Neural cell (in vitro differentiated cells): ENCODE measurements at regions not wholly inside any gene's neighbourhood (a gene's known extent, or its start where the extent isn't known, plus 50 kb on each side); places are given as distances from the start of the nearest gene placed in this dataset.
A peak's percentile ranks its signal among the peaks of the same experiment; 100 is the strongest.

Experiments
- H2AFZ ChIP-seq: fragments of 200-600, 300-800 bp; sonication (generic), shearing (Covaris generic); 2 replicates; pipeline ENCODE4 v1.6.0; 2014; ENCODE audit warnings: low read depth, mild to moderate bottlenecking, antibody characterized with exemption, low read length, moderate library complexity
- H3F3A ChIP-seq: fragments of 200-600 bp; shearing (Covaris generic); 2 replicates; pipeline ENCODE4 v1.6.1; 2016; ENCODE audit warnings: mild to moderate bottlenecking, moderate library complexity, mixed read lengths, antibody characterized with exemption, low read length; ENCODE audit not compliant: insufficient read depth, poor library complexity, severe bottlenecking
- H3K27ac ChIP-seq: fragments of 200-600, 300-800 bp; sonication (generic), shearing (Covaris generic); 2 replicates; pipeline ENCODE4 v1.5.1; 2014; ENCODE audit warnings: mild to moderate bottlenecking, low read length, moderate library complexity
- H3K27me3 ChIP-seq: fragments of 300-800, 200-600 bp; sonication (generic), shearing (Covaris generic); 2 replicates; pipeline ENCODE4 v1.6.0; 2014; ENCODE audit warnings: mild to moderate bottlenecking, low read depth, low read length, moderate library complexity; ENCODE audit not compliant: insufficient read depth
- H3K36me3 ChIP-seq: fragments of 300-800, 200-600 bp; sonication (generic), shearing (Covaris generic); 2 replicates; pipeline ENCODE4 v1.5.1; 2014; ENCODE audit warnings: mild to moderate bottlenecking, antibody characterized with exemption, low read length, moderate library complexity; ENCODE audit not compliant: insufficient read depth
- H3K4me2 ChIP-seq: fragments of 300-800, 200-600 bp; sonication (generic), shearing (Covaris generic); 2 replicates; pipeline ENCODE4 v1.6.0; 2014; ENCODE audit warnings: mild to moderate bottlenecking, low read length
- H3K4me3 ChIP-seq: fragments of 300-800, 200-600 bp; sonication (generic), shearing (Covaris generic); 2 replicates; pipeline ENCODE4 v1.5.1; 2014; ENCODE audit warnings: mild to moderate bottlenecking, low read length, moderate library complexity
- H3K79me2 ChIP-seq: fragments of 200-600 bp; shearing (Covaris generic); replicated peaks from 2 replicates; pipeline ENCODE4 v1.6.0; 2014; ENCODE audit warnings: mild to moderate bottlenecking, low read length, moderate library complexity; ENCODE audit not compliant: insufficient read depth
- H3K9ac ChIP-seq: fragments of 300-800, 200-600 bp; sonication (generic), shearing (Covaris generic); 2 replicates; pipeline ENCODE4 v1.6.1; 2016; ENCODE audit warnings: mild to moderate bottlenecking, low read length, mixed read lengths
- H3K9me2 ChIP-seq: fragments of 200-600 bp; shearing (Covaris generic); 2 replicates; pipeline ENCODE4 v1.6.1; 2016; ENCODE audit warnings: mild to moderate bottlenecking, low read length, mixed read lengths; ENCODE audit not compliant: insufficient read depth
- H3K9me3 ChIP-seq: fragments of 200-600, 300-800 bp; sonication (generic), shearing (Covaris generic); 2 replicates; pipeline ENCODE4 v1.6.1; 2016; ENCODE audit warnings: mild to moderate bottlenecking, mixed run types, low read length, moderate library complexity, mixed read lengths
- H4K20me1 ChIP-seq: fragments of 200-600 bp; shearing (Covaris generic); 2 replicates; pipeline ENCODE4 v1.6.1; 2016; ENCODE audit warnings: mild to moderate bottlenecking, mixed run types; ENCODE audit not compliant: insufficient read depth
- EP300 ChIP-seq: fragments of 450-650 bp; conservative IDR thresholded peaks from 2 replicates; pipeline ENCODE4 v1.6.1; 2014; ENCODE audit warnings: antibody characterized with exemption, mild to moderate bottlenecking, moderate library complexity; ENCODE audit not compliant: poor library complexity, severe bottlenecking
- EZH2 ChIP-seq: fragments of 200-600, 300-800 bp; shearing (Covaris generic), sonication (generic); IDR thresholded peaks from 2 replicates; pipeline ENCODE4 v1.6.1; 2014; ENCODE audit warnings: antibody characterized with exemption, low read length, borderline replicate concordance, mild to moderate bottlenecking; ENCODE audit not compliant: insufficient read depth, poor library complexity, severe bottlenecking
- MXI1 ChIP-seq: fragments of 450-650 bp; conservative IDR thresholded peaks from 2 replicates; pipeline ENCODE4 v1.6.1; 2014; ENCODE audit warnings: antibody characterized with exemption, mild to moderate bottlenecking; ENCODE audit not compliant: poor library complexity, severe bottlenecking
- POLR2AphosphoS5 ChIP-seq: IDR thresholded peaks from 2 replicates; pipeline ENCODE4 v1.6.1; 2012
- RAD21 ChIP-seq: fragments of 450-650 bp; conservative IDR thresholded peaks from 2 replicates; pipeline ENCODE4 v1.6.1; 2014; ENCODE audit warnings: antibody characterized with exemption, mild to moderate bottlenecking, moderate library complexity
- SMC3 ChIP-seq: fragments of 450-650 bp; conservative IDR thresholded peaks from 2 replicates; pipeline ENCODE4 v1.6.1; 2014; ENCODE audit warnings: antibody characterized with exemption, mild to moderate bottlenecking, moderate library complexity; ENCODE audit not compliant: poor library complexity
- TAF1 ChIP-seq: IDR thresholded peaks from 2 replicates; pipeline ENCODE4 v1.6.1; 2012; ENCODE audit warnings: low read depth
- TF ChIP-seq, protein P1 (sequence below): fragments of 450-650 bp; IDR thresholded peaks from 2 replicates; pipeline ENCODE4 v1.5.1; 2014; ENCODE audit warnings: antibody characterized with exemption, mild to moderate bottlenecking, moderate library complexity; ENCODE audit not compliant: poor library complexity, severe bottlenecking
- TF ChIP-seq, protein P2 (sequence below): IDR thresholded peaks from 2 replicates; pipeline ENCODE4 v1.6.1; 2012; ENCODE audit warnings: borderline replicate concordance

DNA sequence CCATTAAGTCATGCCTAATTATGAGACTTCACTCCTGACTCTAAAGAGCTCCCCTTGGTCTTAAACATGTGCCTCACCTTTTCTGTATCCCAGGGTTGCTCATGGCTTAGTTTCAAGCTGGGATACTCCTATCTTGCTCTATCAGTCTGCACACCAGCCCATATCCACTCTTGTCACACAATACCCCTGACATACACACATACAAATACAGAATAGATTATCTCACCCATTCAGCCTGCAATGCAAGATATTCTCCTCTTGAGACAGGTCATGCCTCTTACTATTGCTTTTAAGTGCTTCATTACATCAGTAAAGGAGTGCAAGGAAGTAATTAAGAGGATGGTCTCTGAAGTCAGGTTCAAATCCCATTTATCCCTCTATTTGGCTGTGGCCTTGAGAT, 587.3 kb downstream of the IGSF11 start:
- Histone ChIP-seq H3K27me3 (no peaks in the 10 kb centered on the region), H2AFZ (no peak overlapping the region), H3K9me2 (no peaks in the 10 kb centered on the region), H3K79me2 (no peaks in the 10 kb centered on the region), H3K4me3 (no peak overlapping the region), H3K36me3 (no peaks in the 10 kb centered on the region), H4K20me1 (no peaks in the 10 kb centered on the region), H3K9me3 (no peaks in the 10 kb centered on the region), H3K9ac (no peak overlapping the region), H3K27ac (no peak overlapping the region), H3K4me2 (no peak overlapping the region), H3F3A (no peaks in the 10 kb centered on the region)
- no peak for TF ChIP-seq EP300
- TF ChIP-seq, protein P1, sequence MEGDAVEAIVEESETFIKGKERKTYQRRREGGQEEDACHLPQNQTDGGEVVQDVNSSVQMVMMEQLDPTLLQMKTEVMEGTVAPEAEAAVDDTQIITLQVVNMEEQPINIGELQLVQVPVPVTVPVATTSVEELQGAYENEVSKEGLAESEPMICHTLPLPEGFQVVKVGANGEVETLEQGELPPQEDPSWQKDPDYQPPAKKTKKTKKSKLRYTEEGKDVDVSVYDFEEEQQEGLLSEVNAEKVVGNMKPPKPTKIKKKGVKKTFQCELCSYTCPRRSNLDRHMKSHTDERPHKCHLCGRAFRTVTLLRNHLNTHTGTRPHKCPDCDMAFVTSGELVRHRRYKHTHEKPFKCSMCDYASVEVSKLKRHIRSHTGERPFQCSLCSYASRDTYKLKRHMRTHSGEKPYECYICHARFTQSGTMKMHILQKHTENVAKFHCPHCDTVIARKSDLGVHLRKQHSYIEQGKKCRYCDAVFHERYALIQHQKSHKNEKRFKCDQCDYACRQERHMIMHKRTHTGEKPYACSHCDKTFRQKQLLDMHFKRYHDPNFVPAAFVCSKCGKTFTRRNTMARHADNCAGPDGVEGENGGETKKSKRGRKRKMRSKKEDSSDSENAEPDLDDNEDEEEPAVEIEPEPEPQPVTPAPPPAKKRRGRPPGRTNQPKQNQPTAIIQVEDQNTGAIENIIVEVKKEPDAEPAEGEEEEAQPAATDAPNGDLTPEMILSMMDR = no peak
- TF ChIP-seq RAD21 = no peak
- no peak for TF ChIP-seq EZH2
- TF ChIP-seq TAF1 = no peak
- TF ChIP-seq, protein P2, sequence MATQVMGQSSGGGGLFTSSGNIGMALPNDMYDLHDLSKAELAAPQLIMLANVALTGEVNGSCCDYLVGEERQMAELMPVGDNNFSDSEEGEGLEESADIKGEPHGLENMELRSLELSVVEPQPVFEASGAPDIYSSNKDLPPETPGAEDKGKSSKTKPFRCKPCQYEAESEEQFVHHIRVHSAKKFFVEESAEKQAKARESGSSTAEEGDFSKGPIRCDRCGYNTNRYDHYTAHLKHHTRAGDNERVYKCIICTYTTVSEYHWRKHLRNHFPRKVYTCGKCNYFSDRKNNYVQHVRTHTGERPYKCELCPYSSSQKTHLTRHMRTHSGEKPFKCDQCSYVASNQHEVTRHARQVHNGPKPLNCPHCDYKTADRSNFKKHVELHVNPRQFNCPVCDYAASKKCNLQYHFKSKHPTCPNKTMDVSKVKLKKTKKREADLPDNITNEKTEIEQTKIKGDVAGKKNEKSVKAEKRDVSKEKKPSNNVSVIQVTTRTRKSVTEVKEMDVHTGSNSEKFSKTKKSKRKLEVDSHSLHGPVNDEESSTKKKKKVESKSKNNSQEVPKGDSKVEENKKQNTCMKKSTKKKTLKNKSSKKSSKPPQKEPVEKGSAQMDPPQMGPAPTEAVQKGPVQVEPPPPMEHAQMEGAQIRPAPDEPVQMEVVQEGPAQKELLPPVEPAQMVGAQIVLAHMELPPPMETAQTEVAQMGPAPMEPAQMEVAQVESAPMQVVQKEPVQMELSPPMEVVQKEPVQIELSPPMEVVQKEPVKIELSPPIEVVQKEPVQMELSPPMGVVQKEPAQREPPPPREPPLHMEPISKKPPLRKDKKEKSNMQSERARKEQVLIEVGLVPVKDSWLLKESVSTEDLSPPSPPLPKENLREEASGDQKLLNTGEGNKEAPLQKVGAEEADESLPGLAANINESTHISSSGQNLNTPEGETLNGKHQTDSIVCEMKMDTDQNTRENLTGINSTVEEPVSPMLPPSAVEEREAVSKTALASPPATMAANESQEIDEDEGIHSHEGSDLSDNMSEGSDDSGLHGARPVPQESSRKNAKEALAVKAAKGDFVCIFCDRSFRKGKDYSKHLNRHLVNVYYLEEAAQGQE = no peak
- no peak for TF ChIP-seq POLR2AphosphoS5
- TF ChIP-seq SMC3 = no peak

DNA sequence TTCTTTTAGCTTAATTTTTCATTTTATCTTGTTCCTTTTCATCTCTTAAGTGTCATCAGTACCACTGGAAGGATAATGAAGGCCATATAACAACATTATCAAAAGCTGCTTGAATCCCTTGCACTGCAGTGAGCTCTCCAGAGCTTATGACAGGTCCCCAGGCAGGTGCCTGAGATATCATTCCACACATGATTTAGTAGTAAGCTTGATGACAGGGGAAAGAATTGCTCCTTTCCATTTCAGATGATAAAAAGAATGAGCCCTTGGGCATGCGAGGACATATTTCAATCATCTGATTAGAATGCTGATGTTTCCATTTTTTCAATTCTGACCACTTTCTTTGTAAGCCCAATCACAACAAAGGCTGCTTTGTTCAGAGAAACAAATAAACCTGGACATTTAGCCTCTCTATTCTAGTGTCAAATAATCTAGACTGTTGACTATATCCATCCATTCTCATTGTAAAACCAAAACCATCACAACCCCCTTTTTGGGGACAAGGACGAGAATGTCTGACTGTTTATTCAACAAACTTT, 567.8 kb downstream of the IGSF11 start:
- Histone ChIP-seq H4K20me1 (no peaks in the 10 kb centered on the region), H3K27ac (peak overlapping the region; percentile 54), H3K79me2 (no peaks in the 10 kb centered on the region), H2AFZ (no peak overlapping the region), H3K9me2 (no peaks in the 10 kb centered on the region), H3K9me3 (no peaks in the 10 kb centered on the region), H3K4me2 (no peak overlapping the region), H3F3A (no peaks in the 10 kb centered on the region), H3K9ac (no peak overlapping the region), H3K4me3 (no peak overlapping the region), H3K27me3 (no peaks in the 10 kb centered on the region), H3K36me3 (no peaks in the 10 kb centered on the region)
- no peak for TF ChIP-seq EZH2
- TF ChIP-seq, protein P2 = no peak
- peak; percentile 74 for TF ChIP-seq EP300
- no peak for TF ChIP-seq MXI1
- TF ChIP-seq RAD21 = no peak
- no peak for TF ChIP-seq TAF1
- TF ChIP-seq, protein P1 = no peak
- no peak for TF ChIP-seq SMC3
